Activated T-cell treated with anti-CD3 and anti-CD28 coated beads, Interleukin-2, amount 50 U/mL, for 24 hours (primary cell): ENCODE measurements at regions not wholly inside any gene's neighbourhood (a gene's known extent, or its start where the extent isn't known, plus 50 kb on each side); places are given as distances from the start of the nearest gene placed in this dataset.

Experiments
- DNase-seq: peaks from one replicate; pipeline ENCODE4 v3.0.0-alpha.2; 2020
- H3K27ac Mint-ChIP-seq: 2 replicates; pipeline ENCODE4 v1.8.0; 2020; ENCODE audit warnings: mild to moderate bottlenecking, mixed read lengths
- H3K27me3 Mint-ChIP-seq: 2 replicates; pipeline ENCODE4 v1.8.0; 2020; ENCODE audit warnings: mixed read lengths
- H3K36me3 Mint-ChIP-seq: 2 replicates; pipeline ENCODE4 v1.8.0; 2020; ENCODE audit warnings: low read depth, mixed read lengths
- H3K4me1 Mint-ChIP-seq: 2 replicates; pipeline ENCODE4 v1.8.0; 2020; ENCODE audit warnings: low read depth, mixed read lengths
- H3K4me3 Mint-ChIP-seq: 2 replicates; pipeline ENCODE4 v1.8.0; 2020; ENCODE audit warnings: mild to moderate bottlenecking, moderate library complexity, mixed read lengths
- H3K9me3 Mint-ChIP-seq: 2 replicates; pipeline ENCODE4 v1.8.0; 2020; ENCODE audit warnings: mixed read lengths

DNA sequence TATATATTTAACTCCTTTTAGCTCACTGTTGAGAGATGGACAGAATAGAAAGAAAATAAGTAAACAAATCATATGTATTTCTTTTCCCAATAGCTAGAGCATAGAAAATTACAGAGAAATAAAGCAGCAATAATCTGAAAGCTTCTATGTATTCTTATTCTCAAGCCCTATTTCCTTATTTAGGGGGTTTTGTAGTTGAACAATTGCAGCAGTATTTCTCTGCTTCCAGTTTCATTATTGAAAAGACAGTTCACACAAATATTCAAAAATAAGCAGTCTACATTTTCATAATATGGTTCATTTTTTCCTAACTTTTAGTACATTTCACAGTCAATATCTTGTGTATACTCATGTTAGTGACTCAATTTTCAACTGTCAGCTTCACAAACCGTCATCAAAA is 638.2 kb downstream of the MRPL39 start:
- Mint-ChIP-seq H3K9me3 (peaks cover 4% of the 10 kb centered on the region), H3K36me3 (no peaks in the 10 kb centered on the region), H3K27ac (no peak overlapping the region), H3K4me3 (no peak overlapping the region), H3K4me1 (no peaks in the 10 kb centered on the region), H3K27me3 (no peaks in the 10 kb centered on the region)
- DNase-seq, result no peak

DNA sequence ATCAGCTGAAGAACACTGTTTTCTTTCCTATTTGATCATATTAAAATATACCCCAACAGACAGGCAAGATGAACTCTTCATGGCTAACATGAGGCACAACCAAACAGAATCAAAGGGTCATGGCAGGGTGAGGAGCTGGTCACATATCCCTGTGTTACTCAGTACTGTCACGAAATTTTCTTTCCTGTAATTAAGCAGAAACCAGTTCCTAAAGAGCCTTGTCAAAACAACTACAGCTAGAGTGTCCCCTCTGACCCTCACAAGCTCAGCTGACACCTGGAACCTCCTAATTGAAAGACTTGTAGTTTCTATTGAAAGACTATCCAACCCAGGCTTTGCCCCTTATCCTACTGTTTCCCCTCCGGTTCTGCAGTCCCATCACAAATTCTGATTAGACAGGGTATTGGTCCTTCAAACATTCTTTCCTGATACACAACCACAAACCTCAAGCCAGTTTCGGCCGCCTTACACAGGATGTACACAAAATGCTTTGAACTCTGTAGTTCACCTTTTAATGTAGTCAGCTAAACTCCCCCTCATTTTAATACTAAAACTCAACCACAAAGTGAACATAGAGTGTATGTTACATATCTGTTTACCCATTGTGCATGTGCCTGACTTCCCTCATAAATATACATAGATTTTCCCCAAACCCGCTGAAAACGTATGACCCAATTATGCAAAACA is 651.9 kb downstream of the MRPL39 start:
- no peaks in the 10 kb centered on the region for H3K36me3 Mint-ChIP-seq
- H3K27ac Mint-ChIP-seq, result no peak overlapping the region
- H3K4me1 Mint-ChIP-seq, result no peaks in the 10 kb centered on the region
- peaks cover 2% of the 10 kb centered on the region for H3K9me3 Mint-ChIP-seq
- H3K4me3 Mint-ChIP-seq, result no peak overlapping the region
- H3K27me3 Mint-ChIP-seq, result no peaks in the 10 kb centered on the region
- no peak for DNase-seq

DNA sequence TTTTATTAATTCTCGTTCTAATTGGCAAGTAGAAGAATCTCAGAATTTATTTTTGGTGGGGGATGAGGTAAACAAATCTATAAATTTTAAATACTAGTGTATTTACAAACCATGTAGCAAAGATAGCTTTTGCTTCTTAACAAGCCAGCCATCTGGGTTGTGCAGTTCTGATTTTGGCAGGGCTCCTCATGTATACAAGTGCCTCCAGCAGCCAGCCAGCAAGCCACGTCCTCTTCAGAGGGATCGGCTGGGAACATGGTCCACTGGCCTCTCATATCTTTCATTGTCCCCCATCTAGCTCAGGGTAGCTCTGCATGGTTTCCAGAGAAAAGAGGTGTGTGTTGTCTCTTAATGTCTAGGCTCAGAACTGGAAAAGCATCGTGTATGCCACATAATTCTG is 659.1 kb downstream of the MRPL39 start:
- Mint-ChIP-seq H3K36me3 (no peaks in the 10 kb centered on the region), H3K4me3 (no peak overlapping the region), H3K27ac (no peak overlapping the region), H3K9me3 (no peaks in the 10 kb centered on the region), H3K27me3 (no peaks in the 10 kb centered on the region), H3K4me1 (no peaks in the 10 kb centered on the region)
- DNase-seq, result no peak

DNA sequence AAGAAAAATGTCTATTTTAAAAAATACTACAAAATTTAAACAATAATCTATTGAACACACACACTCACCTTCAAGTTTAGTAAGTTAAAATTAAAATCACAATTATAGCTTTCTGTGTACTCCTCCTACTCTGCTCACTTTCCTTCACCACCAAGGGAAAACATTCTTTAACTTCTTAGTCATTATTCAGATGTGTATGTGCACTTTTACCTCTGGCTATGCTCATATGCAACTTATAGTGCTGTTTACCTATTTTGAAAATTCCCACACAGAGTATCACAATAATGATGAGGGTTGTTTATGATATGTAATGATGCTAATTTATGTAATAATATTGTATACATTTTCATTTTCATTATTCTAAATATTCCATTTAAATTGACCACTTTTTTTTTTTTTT is 661.4 kb downstream of the MRPL39 start:
- Mint-ChIP-seq H3K9me3 (no peaks in the 10 kb centered on the region), H3K27ac (no peak overlapping the region), H3K27me3 (no peaks in the 10 kb centered on the region), H3K4me3 (no peak overlapping the region), H3K36me3 (no peaks in the 10 kb centered on the region), H3K4me1 (no peaks in the 10 kb centered on the region)
- no peak for DNase-seq

DNA sequence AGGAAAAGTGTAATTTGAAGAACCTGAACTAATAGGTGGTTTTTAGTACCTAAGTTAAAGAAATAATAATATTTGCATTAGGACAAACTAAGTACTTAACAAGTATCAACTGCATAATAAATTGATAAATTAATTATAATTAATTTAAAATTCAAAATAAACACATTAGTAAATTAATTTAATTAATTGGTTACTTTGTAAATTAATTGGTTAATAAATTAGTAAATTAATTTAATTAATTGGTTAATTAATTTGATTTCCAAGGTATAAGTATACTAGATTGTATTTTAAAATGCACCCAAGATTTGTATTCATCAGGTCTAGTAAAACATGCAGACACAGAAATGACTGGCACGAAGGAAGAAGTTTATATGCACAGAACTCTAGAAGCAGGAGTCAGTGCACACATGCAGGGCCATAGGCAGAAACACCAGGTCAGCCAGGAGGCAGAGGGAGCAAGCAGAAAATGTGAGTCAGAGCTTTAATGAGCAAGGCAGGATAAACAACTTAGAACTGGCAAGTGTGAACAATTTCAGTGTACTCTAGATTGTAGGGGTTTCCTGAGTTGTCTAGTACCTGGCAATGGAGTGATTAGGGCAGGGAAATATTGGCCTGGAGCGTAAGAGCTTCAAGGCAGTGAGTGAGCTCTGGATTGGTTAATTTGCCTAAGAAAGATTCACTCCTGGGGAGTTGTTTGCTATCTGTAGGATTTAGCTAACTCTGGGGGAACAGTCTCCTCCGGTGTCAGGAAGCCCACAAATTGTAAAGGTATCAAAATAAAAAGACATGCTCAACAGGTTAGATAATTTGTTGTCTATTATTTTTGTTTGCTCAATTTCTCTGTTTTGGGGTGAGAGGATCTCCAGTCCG is 665.7 kb downstream of the MRPL39 start:
- H3K4me3 Mint-ChIP-seq, result no peak overlapping the region
- H3K27ac Mint-ChIP-seq, result no peak overlapping the region
- no peak for DNase-seq
- no peaks in the 10 kb centered on the region for H3K27me3 Mint-ChIP-seq
- no peaks in the 10 kb centered on the region for H3K9me3 Mint-ChIP-seq
- H3K36me3 Mint-ChIP-seq, result no peaks in the 10 kb centered on the region
- no peaks in the 10 kb centered on the region for H3K4me1 Mint-ChIP-seq

DNA sequence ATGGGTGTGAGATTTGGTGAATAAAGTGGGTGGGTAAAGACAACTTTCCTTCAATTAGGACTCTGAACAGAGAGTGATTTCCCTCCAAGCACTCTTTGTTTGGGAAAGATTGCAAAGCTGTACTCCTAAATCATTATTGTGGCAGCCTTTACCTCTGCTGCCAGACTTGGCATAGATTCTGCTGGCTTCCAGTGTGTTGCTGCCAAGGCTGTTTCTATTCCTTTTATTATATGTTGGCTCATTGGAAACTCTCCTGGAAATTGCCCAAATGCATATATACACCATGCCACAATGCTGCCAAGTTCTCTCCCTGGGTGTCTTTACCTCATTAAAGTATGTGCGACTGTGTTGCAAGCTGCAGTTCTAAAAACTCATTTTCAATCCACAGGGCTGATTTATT is 668.0 kb downstream of the MRPL39 start:
- Mint-ChIP-seq H3K36me3 (no peaks in the 10 kb centered on the region), H3K4me1 (no peaks in the 10 kb centered on the region), H3K27ac (no peak overlapping the region), H3K9me3 (no peaks in the 10 kb centered on the region), H3K27me3 (no peaks in the 10 kb centered on the region), H3K4me3 (no peak overlapping the region)
- no peak for DNase-seq

DNA sequence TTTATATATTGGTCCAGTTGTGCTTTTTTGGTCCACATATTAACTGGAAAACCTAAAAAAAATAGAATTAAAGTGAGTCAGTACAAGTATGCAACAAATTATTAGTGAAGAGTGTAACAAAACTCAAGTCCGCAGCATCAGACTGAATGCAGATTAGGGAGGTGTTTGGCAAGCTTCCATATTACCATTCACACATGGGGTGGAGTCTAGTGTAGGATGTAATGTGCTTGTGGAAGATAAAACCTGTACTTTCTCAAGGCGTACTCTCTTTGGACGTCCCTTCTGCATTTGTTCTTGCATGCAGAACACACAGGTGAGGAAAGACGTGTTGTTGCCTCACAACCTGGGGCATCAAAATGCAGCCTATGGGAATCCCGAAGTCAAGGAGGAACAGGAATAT is 668.7 kb downstream of the MRPL39 start:
- H3K9me3 Mint-ChIP-seq, result no peaks in the 10 kb centered on the region
- no peaks in the 10 kb centered on the region for H3K36me3 Mint-ChIP-seq
- no peak overlapping the region for H3K27ac Mint-ChIP-seq
- H3K4me1 Mint-ChIP-seq, result no peaks in the 10 kb centered on the region
- no peaks in the 10 kb centered on the region for H3K27me3 Mint-ChIP-seq
- H3K4me3 Mint-ChIP-seq, result no peak overlapping the region
- DNase-seq, result no peak

DNA sequence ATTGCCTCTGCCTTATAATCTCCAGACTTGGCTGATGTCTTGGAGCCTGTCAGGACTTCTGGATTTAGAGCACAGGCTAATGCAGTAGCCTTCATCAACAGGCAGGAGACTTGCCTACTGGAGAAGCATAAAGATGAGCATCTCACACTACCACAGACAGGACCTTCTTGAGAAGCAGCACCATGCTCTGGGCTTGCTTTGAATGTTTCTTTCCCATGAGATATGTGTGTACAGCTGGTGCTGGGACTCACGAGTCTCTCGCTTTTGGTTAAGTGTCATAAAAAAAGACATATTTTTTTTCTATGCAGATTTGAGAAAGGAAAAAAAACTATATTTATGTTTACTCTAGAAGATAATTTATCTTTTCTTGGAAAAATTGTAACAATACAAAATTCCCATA is 671.3 kb downstream of the MRPL39 start:
- Mint-ChIP-seq H3K4me1 (no peaks in the 10 kb centered on the region), H3K9me3 (no peaks in the 10 kb centered on the region), H3K27ac (no peak overlapping the region)

DNA sequence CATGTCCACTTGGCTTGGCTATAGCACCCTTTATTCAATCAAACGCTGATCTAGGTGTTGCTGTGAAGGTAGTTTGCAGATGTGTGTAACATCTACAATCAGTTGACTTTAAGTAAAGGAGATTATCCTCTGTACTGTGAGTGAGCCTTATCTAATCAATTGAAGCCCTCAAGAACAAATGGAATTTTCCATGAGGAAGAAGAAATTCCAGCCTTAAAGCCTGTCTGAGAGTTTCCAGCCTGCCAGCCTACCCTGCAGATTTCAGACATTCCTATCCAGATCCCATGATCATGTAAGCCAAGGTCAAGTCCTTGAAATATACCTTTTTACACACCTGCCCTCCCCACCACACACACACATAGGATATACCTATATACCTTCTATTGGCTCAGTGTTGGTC is 696.7 kb downstream of the MRPL39 start:
- no peaks in the 10 kb centered on the region for H3K4me1 Mint-ChIP-seq

More for the DNA sequence above, 671.3 kb downstream of the MRPL39 start:
- no peaks in the 10 kb centered on the region for H3K36me3 Mint-ChIP-seq
- H3K27me3 Mint-ChIP-seq, result no peaks in the 10 kb centered on the region
- H3K4me3 Mint-ChIP-seq, result no peak overlapping the region
- no peak for DNase-seq

DNA sequence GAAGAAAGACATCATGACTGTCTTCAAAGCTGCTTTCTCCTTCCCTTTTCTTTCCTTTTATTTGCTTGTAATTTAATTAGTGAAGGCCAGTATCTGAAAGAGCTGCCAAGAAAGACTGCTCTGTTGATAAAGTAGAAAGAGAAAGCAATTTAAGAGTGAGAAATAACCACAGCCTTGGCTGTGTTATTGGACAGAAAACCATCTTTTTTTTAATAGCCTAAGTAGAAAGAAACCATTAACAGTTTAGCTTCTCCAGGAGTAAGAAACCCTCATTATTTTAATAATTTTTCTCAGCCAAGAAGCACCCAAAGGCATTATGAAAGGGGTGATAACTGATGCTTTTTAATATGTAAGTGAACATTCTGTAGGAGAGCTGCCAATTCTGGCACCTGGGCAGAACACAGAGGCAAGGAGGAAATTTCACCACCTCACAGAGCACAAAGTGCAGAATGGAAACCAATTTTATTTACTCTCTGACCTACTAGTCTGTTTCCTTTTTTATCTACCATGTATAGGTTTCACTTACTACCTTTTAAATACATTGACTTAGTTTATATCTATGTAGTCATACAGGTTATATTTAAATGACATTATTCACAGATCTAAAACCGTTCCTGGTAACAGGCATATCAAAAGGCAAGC is 703.2 kb downstream of the MRPL39 start:
- H3K27ac Mint-ChIP-seq, result no peak overlapping the region
- H3K9me3 Mint-ChIP-seq, result no peaks in the 10 kb centered on the region
- H3K4me3 Mint-ChIP-seq, result no peak overlapping the region
- no peaks in the 10 kb centered on the region for H3K27me3 Mint-ChIP-seq
- H3K4me1 Mint-ChIP-seq, result no peaks in the 10 kb centered on the region
- no peak for DNase-seq
- no peaks in the 10 kb centered on the region for H3K36me3 Mint-ChIP-seq

More for the DNA sequence above, 696.7 kb downstream of the MRPL39 start:
- no peaks in the 10 kb centered on the region for H3K36me3 Mint-ChIP-seq
- H3K9me3 Mint-ChIP-seq, result no peaks in the 10 kb centered on the region
- DNase-seq, result no peak
- H3K27ac Mint-ChIP-seq, result no peak overlapping the region
- H3K4me3 Mint-ChIP-seq, result no peak overlapping the region
- no peaks in the 10 kb centered on the region for H3K27me3 Mint-ChIP-seq

DNA sequence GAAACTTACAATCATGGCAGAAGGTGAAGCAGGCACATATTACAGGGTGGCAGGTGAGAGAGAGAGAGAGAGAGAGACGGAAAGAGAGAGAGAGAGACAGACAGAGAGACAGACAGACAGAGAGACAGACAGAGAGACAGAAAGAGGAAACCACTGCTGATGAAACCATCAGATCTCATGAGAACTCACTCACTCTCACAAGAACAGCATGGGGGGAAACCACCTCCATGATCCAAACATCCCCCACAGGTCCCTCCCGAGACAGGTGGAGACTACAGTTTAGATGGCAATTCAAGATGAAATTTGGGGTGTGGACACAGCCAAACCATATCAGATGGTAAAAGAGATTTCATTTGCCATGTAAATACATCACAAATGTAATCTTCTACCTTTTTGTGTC is 708.1 kb downstream of the MRPL39 start:
- Mint-ChIP-seq H3K9me3 (no peaks in the 10 kb centered on the region), H3K4me3 (no peak overlapping the region), H3K27me3 (no peaks in the 10 kb centered on the region), H3K4me1 (no peaks in the 10 kb centered on the region), H3K36me3 (no peaks in the 10 kb centered on the region), H3K27ac (no peak overlapping the region)
- no peak for DNase-seq

DNA sequence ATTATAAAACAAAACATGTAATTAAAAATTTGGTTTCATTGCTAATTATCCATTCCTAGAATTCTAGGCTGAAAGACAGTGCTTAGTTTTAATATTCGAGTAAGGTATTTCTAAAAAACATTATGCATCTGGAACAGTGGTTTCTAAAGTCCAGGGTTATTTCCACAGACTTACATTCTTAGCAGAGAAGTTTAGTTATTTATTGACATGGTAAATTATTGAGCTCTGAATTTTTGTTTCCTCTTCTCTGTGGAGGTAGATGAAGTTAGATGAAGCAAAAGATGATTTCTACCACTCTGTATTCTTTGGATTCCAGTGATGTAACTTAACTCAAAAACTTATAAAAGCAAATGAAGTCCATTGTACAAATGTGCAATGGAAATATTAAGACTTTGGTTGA is 709.4 kb downstream of the MRPL39 start:
- Mint-ChIP-seq H3K4me3 (no peak overlapping the region), H3K27ac (no peak overlapping the region), H3K4me1 (no peaks in the 10 kb centered on the region), H3K27me3 (no peaks in the 10 kb centered on the region), H3K36me3 (no peaks in the 10 kb centered on the region), H3K9me3 (no peaks in the 10 kb centered on the region)
- DNase-seq, result no peak

DNA sequence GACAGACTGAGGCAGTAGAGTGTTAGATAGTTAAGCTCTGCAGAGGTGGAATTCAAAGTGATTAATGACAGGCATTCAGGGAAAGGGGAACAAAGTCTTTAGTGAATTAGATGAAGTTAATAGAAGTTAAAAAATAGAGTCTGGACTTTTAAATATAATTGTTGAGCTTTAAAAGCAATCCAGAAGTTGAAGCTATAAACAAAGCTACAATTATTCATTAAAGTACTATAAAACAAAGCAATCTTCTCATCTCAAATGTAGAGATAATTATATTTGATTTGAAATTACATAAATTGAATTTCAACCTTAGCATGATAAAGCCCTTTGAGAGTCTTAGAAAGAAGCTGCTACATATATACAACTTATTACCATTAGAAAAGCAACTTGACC is 710.6 kb downstream of the MRPL39 start:
- H3K27me3 Mint-ChIP-seq, result no peaks in the 10 kb centered on the region
- H3K4me3 Mint-ChIP-seq, result no peak overlapping the region
- no peak for DNase-seq
- no peak overlapping the region for H3K27ac Mint-ChIP-seq
- no peaks in the 10 kb centered on the region for H3K4me1 Mint-ChIP-seq
- H3K36me3 Mint-ChIP-seq, result no peaks in the 10 kb centered on the region
- no peaks in the 10 kb centered on the region for H3K9me3 Mint-ChIP-seq

DNA sequence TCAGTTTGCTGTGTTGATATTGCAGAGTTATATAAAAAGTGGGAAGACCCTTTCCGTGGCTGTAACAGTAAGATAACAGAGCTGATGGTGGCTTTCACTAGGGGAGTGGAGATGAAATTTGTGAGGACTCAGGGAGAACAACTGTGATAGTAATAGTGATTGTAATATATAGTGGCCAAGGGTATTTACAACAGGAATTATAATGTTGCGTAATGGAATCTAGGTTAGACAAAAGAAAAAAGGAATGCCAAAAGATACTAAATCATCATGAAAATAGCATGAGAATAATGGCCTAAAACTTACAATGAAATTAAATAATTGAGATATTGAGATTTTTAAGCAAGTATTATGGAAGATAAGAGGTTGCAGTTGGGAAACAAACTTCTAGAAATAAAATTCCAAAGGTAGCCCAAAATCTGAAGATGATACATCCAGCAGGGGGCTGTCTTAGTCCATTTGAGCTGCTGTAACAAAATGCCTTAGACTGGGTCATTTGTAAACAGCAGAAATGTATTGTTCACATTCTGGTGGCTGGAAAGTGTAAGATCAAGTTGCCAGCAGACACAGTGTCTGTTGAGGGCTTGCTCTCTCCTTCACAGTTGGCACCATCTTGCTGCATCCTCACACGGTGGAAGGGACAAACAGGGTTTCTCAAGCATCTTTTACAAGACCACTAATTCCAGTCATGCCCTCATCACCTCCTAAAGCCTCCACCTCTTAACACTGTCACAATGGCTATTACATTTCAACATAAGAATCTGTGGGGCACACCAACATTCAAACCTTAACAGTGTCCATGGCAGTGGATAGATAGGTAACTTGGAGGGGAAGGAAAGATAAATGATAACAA is 711.2 kb downstream of the MRPL39 start:
- H3K27ac Mint-ChIP-seq, result no peak overlapping the region

More for the DNA sequence above, 711.2 kb downstream of the MRPL39 start:
- DNase-seq, result no peak
- Mint-ChIP-seq H3K9me3 (no peaks in the 10 kb centered on the region), H3K27me3 (no peaks in the 10 kb centered on the region), H3K36me3 (no peaks in the 10 kb centered on the region), H3K4me3 (no peak overlapping the region), H3K4me1 (no peaks in the 10 kb centered on the region)
